ENCODE measurements at regions not wholly inside any gene's neighbourhood (a gene's known extent, or its start where the extent isn't known, plus 50 kb on each side); places are given as distances from the start of the nearest gene placed in this dataset.

GRCh38 chr12:63387771-63388170 lies 236.8 kb upstream of the AVPR1A start:
- H3K9me3 Mint-ChIP-seq (ENCODE audit: insufficient read depth), result no peaks in the 10 kb centered on the region
- H3K27ac Mint-ChIP-seq, result no peak overlapping the region
- WGBS (ENCODE audit: insufficient coverage), result 91% methylated on average over 3 of the region's 4 CpGs
- intact Hi-C loops (cut with micrococcal nuclease), result no loop called here
- Histone ChIP-seq H3K27ac (ENCODE audit: low read length in 2 of 2) (no peak overlapping the region), H3K9me3 (ENCODE audit: control extremely low read depth in 1 of 3, control insufficient read depth in 2 of 3, insufficient read depth in 1 of 3, low read length in 2 of 3) (no peaks in the 10 kb centered on the region), H4K20me1 (ENCODE audit: control insufficient read depth, insufficient read depth, low read length, poor library complexity, severe bottlenecking) (no peaks in the 10 kb centered on the region), H2AFZ (ENCODE audit: insufficient read depth, low read depth, low read length, poor library complexity, severe bottlenecking) (no peak overlapping the region), H3K9ac (ENCODE audit: low read length) (no peak overlapping the region), H3K4me2 (replicated peaks; ENCODE audit: low read depth, low read length, poor library complexity, severe bottlenecking) (no peak overlapping the region), H3K27me3 (replicated peaks in 1 of 4; ENCODE audit: control extremely low read depth in 1 of 4, control insufficient read depth in 3 of 4, insufficient read depth in 4 of 4, low read length in 3 of 4) (no peaks in the 10 kb centered on the region), H3K79me2 (ENCODE audit: control insufficient read depth, insufficient read depth, low read length) (no peaks in the 10 kb centered on the region), H3K4me1 (ENCODE audit: control insufficient read depth in 2 of 2, insufficient read depth in 2 of 2, low read length in 2 of 2) (no peaks in the 10 kb centered on the region), H3K36me3 (replicated peaks in 1 of 2; ENCODE audit: control extremely low read depth in 1 of 2, control insufficient read depth in 1 of 2, extremely low read depth in 1 of 2, insufficient read depth in 2 of 2, low read length in 1 of 2) (no peaks in the 10 kb centered on the region), H3K4me3 (ENCODE audit: control extremely low read depth in 1 of 5, extremely low read depth in 1 of 5, insufficient read depth in 1 of 5, low read depth in 2 of 5, low read length in 4 of 5) (no peak overlapping the region)
- ChIA-PET CTCF (no interaction called here), POLR2A (no interaction called here)
- no peak overlapping the region for H3K4me3 Mint-ChIP-seq
- ATAC-seq (ENCODE audit: low read depth) (no peak), DNase-seq (no peak)
- TF ChIP-seq CTCF (IDR thresholded peaks at IDR 0.05), result no peak
- no peak for TF ChIP-seq EZH2 (IDR thresholded peaks at IDR 0.05; ENCODE audit: borderline replicate concordance, insufficient read depth, low read depth, low read length, poor library complexity, severe bottlenecking)
- H3K4me1 Mint-ChIP-seq, result no peaks in the 10 kb centered on the region
- peaks cover 3% of the 10 kb centered on the region for H3K27me3 Mint-ChIP-seq

- Histone ChIP-seq H4K20me1 (ENCODE audit: control insufficient read depth, insufficient read depth, low read length, poor library complexity, severe bottlenecking) (no peaks in the 10 kb centered on the region), H3K4me1 (ENCODE audit: control insufficient read depth in 2 of 2, insufficient read depth in 2 of 2, low read length in 2 of 2) (no peaks in the 10 kb centered on the region), H3K4me3 (ENCODE audit: control extremely low read depth in 1 of 5, extremely low read depth in 1 of 5, insufficient read depth in 1 of 5, low read depth in 2 of 5, low read length in 4 of 5) (no peak overlapping the region), H3K36me3 (replicated peaks in 1 of 2; ENCODE audit: control extremely low read depth in 1 of 2, control insufficient read depth in 1 of 2, extremely low read depth in 1 of 2, insufficient read depth in 2 of 2, low read length in 1 of 2) (no peaks in the 10 kb centered on the region), H3K27me3 (replicated peaks in 1 of 4; ENCODE audit: control extremely low read depth in 1 of 4, control insufficient read depth in 3 of 4, insufficient read depth in 4 of 4, low read length in 3 of 4) (no peaks in the 10 kb centered on the region), H3K79me2 (ENCODE audit: control insufficient read depth, insufficient read depth, low read length) (no peaks in the 10 kb centered on the region), H3K9ac (ENCODE audit: low read length) (no peak overlapping the region), H3K27ac (ENCODE audit: low read length in 2 of 2) (no peak overlapping the region), H2AFZ (ENCODE audit: insufficient read depth, low read depth, low read length, poor library complexity, severe bottlenecking) (no peak overlapping the region), H3K4me2 (replicated peaks; ENCODE audit: low read depth, low read length, poor library complexity, severe bottlenecking) (no peak overlapping the region), H3K9me3 (ENCODE audit: control extremely low read depth in 1 of 3, control insufficient read depth in 2 of 3, insufficient read depth in 1 of 3, low read length in 2 of 3) (peaks cover 0 to 4% (median 0%) of the 10 kb centered on the region in 3 donors)
- Mint-ChIP-seq H3K4me1 (no peaks in the 10 kb centered on the region), H3K27me3 (peaks cover 1% of the 10 kb centered on the region), H3K27ac (no peak overlapping the region), H3K4me3 (no peak overlapping the region), H3K9me3 (ENCODE audit: insufficient read depth) (no peaks in the 10 kb centered on the region)
- ChIA-PET POLR2A (no interaction called here), CTCF (no interaction called here)
- DNase-seq (no peak), ATAC-seq (ENCODE audit: low read depth) (no peak)
- TF ChIP-seq CTCF (IDR thresholded peaks at IDR 0.05) (no peak), EZH2 (IDR thresholded peaks at IDR 0.05; ENCODE audit: borderline replicate concordance, insufficient read depth, low read depth, low read length, poor library complexity, severe bottlenecking) (no peak)
- intact Hi-C loops (cut with micrococcal nuclease), result no loop called here
Observed at GRCh38 chr12:63382930-63383329, 231.9 kb upstream of the AVPR1A start.

All from B cell (primary cell).